HepG2 (cell line): ENCODE measurements at regions not wholly inside any gene's neighbourhood (a gene's known extent, or its start where the extent isn't known, plus 50 kb on each side); places are given as distances from the start of the nearest gene placed in this dataset.

Experiments
- ATAC-seq: fragments of 200-7000 bp; cut with Tn5 transposase; 3 replicates; pipeline ENCODE4 v1.9.1; 2020; ENCODE audit warnings: mild to moderate bottlenecking, moderate library complexity
- BruUV-seq: library from RNA; stranded (reverse); fragments of 400-500 nt; replicated peaks from 2 replicates; lab custom pipeline; 2021; lab: Mats Ljungman, UMichigan
- CTCF ChIA-PET: fragments of 300-600 bp; formaldehyde crosslinking; extraction: SDS; loops from one replicate; lab custom pipeline; 2021; ENCODE audit warnings: low total read pairs, inconsistent platforms, low intra/inter-chr PET ratio; lab: Yijun Ruan, JAX
- POLR2A ChIA-PET: fragments of 350-600 bp; sonication (Branson Sonifier 250); formaldehyde crosslinking; loops from one replicate; lab custom pipeline; 2020; ENCODE audit warnings: antibody characterized with exemption, inconsistent platforms; lab: Yijun Ruan, JAX
- DNase-seq: peaks from one replicate; pipeline ENCODE4 v3.0.0-alpha.2; 2015; ENCODE audit warnings: low spot score
- FAIRE-seq: peaks from 3 replicates; lab custom pipeline; 2011; peaks lifted over from hg19 to GRCh38; lab: Jason Lieb, UNC
- H2AFZ ChIP-seq: one replicate; pipeline ENCODE4 v1.6.1; 2011; ENCODE audit warnings: low read length, inconsistent platforms
- H3K27ac ChIP-seq: fragments of 300-600 bp; 3 replicates; pipeline ENCODE4 v1.8.0; 2011; ENCODE audit warnings: mixed run types, mild to moderate bottlenecking, mixed read lengths, low read length, inconsistent platforms; ENCODE audit not compliant: insufficient read depth; ENCODE audit errors: extremely low read length
- H3K27me3 ChIP-seq, 2 experiments: fragments of 200-600 bp in 1 of 2; 2 replicates in 1 of 2; 3 replicates in 1 of 2; pipeline versions ENCODE4 v1.6.0 to v1.8.0; 2011; ENCODE audit warnings: low read length in 2 of 2, mild to moderate bottlenecking in 2 of 2, moderate library complexity in 2 of 2, inconsistent platforms in 1 of 2; ENCODE audit not compliant: insufficient read depth in 2 of 2, control insufficient read depth in 1 of 2
- H3K36me3 ChIP-seq, 2 experiments: fragments of 200-600 bp in 1 of 2; replicated peaks in 1 of 2; 2 replicates in 1 of 2; 3 replicates in 1 of 2; pipeline versions ENCODE4 v1.5.1 to v1.8.0; 2011; ENCODE audit warnings: low read length in 2 of 2, inconsistent platforms in 1 of 2; ENCODE audit not compliant: insufficient read depth in 2 of 2, control insufficient read depth in 1 of 2
- H3K4me1 ChIP-seq: 2 replicates; pipeline ENCODE4 v1.5.1; 2012; ENCODE audit warnings: low read length, inconsistent platforms; ENCODE audit not compliant: insufficient read depth
- H3K4me2 ChIP-seq: 2 replicates; pipeline ENCODE4 v1.6.0; 2011; ENCODE audit warnings: low read depth, low read length, inconsistent platforms
- H3K4me3 ChIP-seq, 3 experiments: fragments of 200-600 bp in 1 of 3; sonication (generic), shearing (Covaris generic) in 1 of 3; replicated peaks in 1 of 3; 2 replicates each; pipeline ENCODE4 v1.5.1; 2011 to 2016; ENCODE audit warnings: low read length in 3 of 3, inconsistent platforms in 2 of 3, low read depth in 2 of 3, mild to moderate bottlenecking in 2 of 3, control low read depth in 1 of 3, mixed read lengths in 1 of 3; ENCODE audit not compliant: insufficient read depth in 1 of 3
- H3K79me2 ChIP-seq: one replicate; pipeline ENCODE4 v1.6.1; 2011; ENCODE audit warnings: low read length, inconsistent platforms; ENCODE audit not compliant: insufficient read depth
- H3K9ac ChIP-seq: 2 replicates; pipeline ENCODE4 v1.6.0; 2011; ENCODE audit warnings: mild to moderate bottlenecking, low read depth, low read length, inconsistent platforms; ENCODE audit not compliant: insufficient read depth
- H3K9me3 ChIP-seq: 2 replicates; pipeline ENCODE4 v1.5.1; 2012; ENCODE audit warnings: mild to moderate bottlenecking, low read length
- H4K20me1 ChIP-seq: 2 replicates; pipeline ENCODE4 v1.6.0; 2011; ENCODE audit warnings: inconsistent platforms, mild to moderate bottlenecking, low read length, moderate library complexity; ENCODE audit not compliant: insufficient read depth
- ARID2 ChIP-seq: sonication (generic); formaldehyde crosslinking; IDR thresholded peaks from 2 replicates; pipeline ENCODE4 v1.8.1; 2022; ENCODE audit warnings: mild to moderate bottlenecking, missing genetic modification reagents, borderline replicate concordance
- ATF2 ChIP-seq: sonication (generic); formaldehyde crosslinking; IDR thresholded peaks from 2 replicates; pipeline ENCODE4 v1.4.0; 2020; ENCODE audit warnings: missing genetic modification reagents
- FUBP1 ChIP-seq: sonication (generic); formaldehyde crosslinking; IDR thresholded peaks from 2 replicates; pipeline ENCODE4 v1.5.1; 2020; ENCODE audit warnings: missing genetic modification reagents, mild to moderate bottlenecking, borderline replicate concordance
- HNRNPL ChIP-seq: fragments of 200-400 bp; formaldehyde crosslinking; IDR thresholded peaks from 2 replicates; pipeline ENCODE4 v1.6.1; 2017; ENCODE audit warnings: mild to moderate bottlenecking, low read depth, low read length
- MEIS2 ChIP-seq: sonication (generic); formaldehyde crosslinking; IDR thresholded peaks from 2 replicates; pipeline ENCODE4 v1.9.0; 2021; ENCODE audit warnings: mild to moderate bottlenecking, missing genetic modification reagents
- MTA1 ChIP-seq: sonication (generic); formaldehyde crosslinking; IDR thresholded peaks from 2 replicates; pipeline ENCODE4 v1.4.0; 2020; ENCODE audit warnings: missing genetic modification reagents, mild to moderate bottlenecking, borderline replicate concordance
- NCOA5 ChIP-seq: sonication (generic); formaldehyde crosslinking; IDR thresholded peaks from 2 replicates; pipeline ENCODE4 v1.4.0; 2020; ENCODE audit warnings: missing genetic modification reagents
- ONECUT2 ChIP-seq: sonication (generic); formaldehyde crosslinking; IDR thresholded peaks from 2 replicates; pipeline ENCODE4 v1.4.0; 2020; ENCODE audit warnings: missing genetic modification reagents
- SP2 ChIP-seq: sonication (generic); formaldehyde crosslinking; IDR thresholded peaks from 2 replicates; pipeline ENCODE4 v1.5.1; 2020; ENCODE audit warnings: mild to moderate bottlenecking, missing genetic modification reagents
- SP4 ChIP-seq: sonication (generic); formaldehyde crosslinking; IDR thresholded peaks from 2 replicates; pipeline ENCODE4 v1.8.1; 2023; ENCODE audit warnings: mild to moderate bottlenecking, missing genetic modification reagents
- TARDBP ChIP-seq: sonication (generic); formaldehyde crosslinking; IDR thresholded peaks from 2 replicates; pipeline ENCODE4 v1.8.0; 2022; ENCODE audit warnings: mild to moderate bottlenecking, missing genetic modification reagents
- TGIF2 ChIP-seq: IDR thresholded peaks from 2 replicates; pipeline ENCODE4 v1.6.1; 2016; ENCODE audit warnings: control low read depth, missing compliant biosample characterization
- ZNF275 ChIP-seq: sonication (generic); formaldehyde crosslinking; IDR thresholded peaks from 2 replicates; pipeline ENCODE4 v1.8.0; 2022; ENCODE audit warnings: missing genetic modification reagents, mild to moderate bottlenecking, inconsistent platforms, borderline replicate concordance
- ZNF549 ChIP-seq: sonication (generic); formaldehyde crosslinking; IDR thresholded peaks from 2 replicates; pipeline ENCODE4 v1.5.0; 2020; ENCODE audit warnings: missing genetic modification reagents
- ZNF773 ChIP-seq: sonication (generic); formaldehyde crosslinking; IDR thresholded peaks from 2 replicates; pipeline ENCODE4 v1.4.0; 2020; ENCODE audit warnings: missing genetic modification reagents, borderline replicate concordance
- ZNF777 ChIP-seq: sonication (generic); formaldehyde crosslinking; IDR thresholded peaks from 2 replicates; pipeline ENCODE4 v1.4.0; 2020; ENCODE audit warnings: missing genetic modification reagents
- ZNF878 ChIP-seq: sonication (generic); formaldehyde crosslinking; IDR thresholded peaks from 2 replicates; pipeline ENCODE4 v1.8.1; 2023; ENCODE audit warnings: mild to moderate bottlenecking, missing genetic modification reagents, moderate library complexity
- in situ Hi-C: cut with HindIII; loops from 2 replicates; pipeline ENCODE4 v1.10.0; 2017; ENCODE audit warnings: low pct_unique_long_range_greater_than_20kb; ENCODE audit not compliant: extremely low pct_ligation_motif_present
- intact Hi-C: fragments of 100-400 bp; cut with micrococcal nuclease; formaldehyde crosslinking; loops from one replicate; pipeline ENCODE4 v1.10.0; 2022; ENCODE audit not compliant: unreplicated experiment

DNA sequence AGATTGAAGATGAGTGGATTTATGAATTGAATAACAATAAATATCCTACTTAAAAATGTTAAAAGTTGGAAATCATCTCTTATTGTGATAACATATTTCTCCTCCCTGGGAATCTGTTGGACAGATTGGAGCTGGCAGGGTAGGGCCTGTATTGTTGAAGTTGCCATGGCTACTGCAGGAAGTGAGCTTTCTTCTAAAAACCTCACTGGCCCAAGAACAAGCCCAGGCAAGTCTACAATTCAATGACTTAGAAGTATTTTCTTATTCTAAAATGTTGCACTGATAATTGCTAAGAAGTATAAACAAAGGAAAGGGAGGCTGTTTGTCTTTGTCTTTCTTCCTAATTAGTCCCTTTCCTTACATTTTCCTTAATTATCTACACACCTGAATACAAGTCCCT lies 112.1 kb downstream of the DLEU7 start:
- TF ChIP-seq SP2 (CRISPR knock-in tag) (no peak), MEIS2 (CRISPR knock-in tag) (no peak), NCOA5 (CRISPR knock-in tag) (no peak), MTA1 (no peak), ZNF878 (CRISPR knock-in tag) (no peak), FUBP1 (CRISPR knock-in tag) (no peak), ZNF275 (no peak), ATF2 (CRISPR knock-in tag) (no peak), HNRNPL (no peak), TGIF2 (CRISPR knock-in tag) (no peak), ARID2 (CRISPR knock-in tag) (no peak), TARDBP (no peak), ZNF777 (CRISPR knock-in tag) (no peak), ONECUT2 (CRISPR knock-in tag) (no peak), SP4 (CRISPR knock-in tag) (no peak), ZNF773 (CRISPR knock-in tag) (no peak), ZNF549 (CRISPR knock-in tag) (no peak)
- no TSS peak for BruUV-seq
- no peak overlapping the region for H3K4me2 ChIP-seq
- in situ Hi-C loops (no loop called here), intact Hi-C loops (no loop called here)
- no peak for DNase-seq
- H3K27me3 ChIP-seq = no peaks in the 10 kb centered on the region
- CTCF ChIA-PET = no interaction called here
- no peaks in the 10 kb centered on the region for H3K79me2 ChIP-seq
- ATAC-seq = no peak
- no peak overlapping the region for H3K4me3 ChIP-seq
- H3K27ac ChIP-seq = no peak overlapping the region
- H3K4me1 ChIP-seq = no peaks in the 10 kb centered on the region
- H3K9ac ChIP-seq = no peak overlapping the region
- FAIRE-seq = no peak
- H4K20me1 ChIP-seq = no peaks in the 10 kb centered on the region
- no peak overlapping the region for H2AFZ ChIP-seq
- peaks cover 6% of the 10 kb centered on the region; the same call in 1 of the 2 replicates for H3K9me3 ChIP-seq
- no peaks in the 10 kb centered on the region for H3K36me3 ChIP-seq
- POLR2A ChIA-PET = no interaction called here
